NCI-H2196 (cell line): ENCODE measurements at regions not wholly inside any gene's neighbourhood (a gene's known extent, or its start where the extent isn't known, plus 50 kb on each side); places are given as distances from the start of the nearest gene placed in this dataset.
"Not testable (repeated sequence)": the region's sequence is repeated elsewhere in the genome, so short reads cannot be mapped to it uniquely, and the experiment has no call there.

ENCODE experiments used
- DNase-seq: peaks from one replicate; lab custom pipeline; 2025; ENCODE audit not compliant: unreplicated experiment; lab: John Stamatoyannopoulos, UW

DNA sequence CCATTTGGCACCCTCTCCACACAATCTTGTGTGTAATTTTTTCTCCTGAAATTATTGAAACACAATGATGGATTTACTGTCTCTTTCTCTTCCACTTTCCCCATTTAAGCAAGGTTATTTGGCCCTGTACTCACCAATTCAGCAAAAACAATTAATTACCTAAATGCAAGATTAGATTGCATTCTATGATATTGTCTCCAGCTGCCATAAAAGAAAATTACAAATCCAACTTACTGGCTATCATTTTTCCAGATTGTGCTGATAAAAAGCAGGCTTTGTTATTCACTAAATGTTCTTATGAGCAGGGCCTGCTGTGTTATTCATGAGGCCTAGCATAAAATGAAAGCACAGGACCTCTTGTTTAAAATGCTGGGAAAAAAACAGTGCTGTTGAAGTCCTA lies 95.8 kb upstream of the IRAK1BP1 start:
- no peak for DNase-seq

DNA sequence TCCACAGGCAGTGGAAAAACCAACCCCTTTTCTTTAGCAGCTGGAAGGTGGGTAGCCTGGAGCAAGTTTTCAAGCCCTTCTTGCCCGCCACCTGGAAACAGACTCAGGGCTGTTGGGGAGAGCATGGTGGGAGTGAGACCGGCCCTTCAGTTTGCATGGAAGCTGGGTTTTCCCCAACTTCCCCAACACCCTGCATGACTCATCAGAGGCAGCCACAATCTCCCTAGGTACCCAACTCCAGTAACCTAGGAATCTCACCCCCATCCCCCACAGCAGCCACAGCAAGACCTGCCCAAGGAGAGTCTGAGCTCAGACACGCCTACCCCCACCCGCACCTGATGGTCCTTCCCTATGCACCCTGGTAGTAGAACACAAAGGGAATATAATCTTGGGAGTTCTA lies 86.3 kb upstream of the IRAK1BP1 start:
- DNase-seq, result no peak

DNA sequence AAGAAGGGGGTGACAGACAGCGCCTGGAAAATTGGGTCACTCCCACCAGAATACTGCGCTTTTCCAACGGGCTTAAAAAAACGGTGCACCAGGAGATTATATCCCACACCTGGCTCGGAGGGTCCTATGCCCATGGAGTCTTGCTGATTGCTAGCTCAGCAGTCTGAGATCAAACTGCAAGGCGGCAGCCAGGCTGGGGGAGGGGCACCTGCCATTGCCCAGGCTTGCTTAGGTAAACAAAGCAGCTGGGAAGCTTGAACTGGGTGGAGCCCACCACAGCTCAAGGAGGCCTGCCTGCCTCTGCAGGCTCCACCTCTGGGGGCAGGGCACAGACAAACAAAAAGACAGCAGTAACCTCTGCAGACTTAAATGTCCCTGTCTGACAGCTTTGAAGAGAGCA lies 84.0 kb upstream of the IRAK1BP1 start:
- not testable (repeated sequence) for DNase-seq

DNA sequence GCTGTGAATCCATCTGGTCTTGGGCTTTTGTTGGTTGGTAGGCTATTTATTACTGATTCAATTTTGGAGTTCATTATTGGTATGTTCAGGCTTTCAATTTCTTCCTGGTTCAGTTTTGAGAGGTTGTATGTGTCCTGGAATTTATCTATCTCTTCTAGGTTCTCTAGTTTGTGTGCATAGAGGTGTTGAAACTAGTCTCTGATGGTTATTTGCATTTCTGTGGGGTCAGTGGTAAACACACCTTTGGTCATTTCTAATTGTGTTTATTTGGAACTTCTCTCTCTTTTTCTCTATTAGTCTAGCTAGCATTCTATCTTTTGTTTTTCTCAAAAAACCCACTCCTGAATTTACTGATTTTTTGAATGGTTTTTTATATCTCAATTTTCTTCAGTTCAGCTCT lies 70.1 kb upstream of the IRAK1BP1 start:
- DNase-seq, result no peak

DNA sequence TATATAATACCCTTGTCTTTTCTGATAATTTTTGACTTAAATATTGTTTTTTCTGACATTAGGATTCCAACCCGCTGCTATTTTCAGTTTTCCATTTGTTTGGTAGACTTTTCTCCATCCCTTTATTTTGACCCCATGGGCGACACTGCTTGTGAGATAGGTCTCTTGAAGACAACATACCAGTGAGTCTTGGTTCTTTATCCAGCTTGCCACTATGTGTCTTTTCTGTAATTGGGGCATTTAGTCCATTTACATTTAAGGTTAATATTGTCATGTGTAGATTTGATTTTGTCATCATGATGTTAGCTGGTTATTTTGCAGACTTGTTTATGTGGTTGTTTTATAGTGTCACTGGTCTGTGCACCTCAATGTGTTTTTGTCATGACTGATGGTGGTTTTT lies 67.7 kb upstream of the IRAK1BP1 start:
- no peak for DNase-seq

DNA sequence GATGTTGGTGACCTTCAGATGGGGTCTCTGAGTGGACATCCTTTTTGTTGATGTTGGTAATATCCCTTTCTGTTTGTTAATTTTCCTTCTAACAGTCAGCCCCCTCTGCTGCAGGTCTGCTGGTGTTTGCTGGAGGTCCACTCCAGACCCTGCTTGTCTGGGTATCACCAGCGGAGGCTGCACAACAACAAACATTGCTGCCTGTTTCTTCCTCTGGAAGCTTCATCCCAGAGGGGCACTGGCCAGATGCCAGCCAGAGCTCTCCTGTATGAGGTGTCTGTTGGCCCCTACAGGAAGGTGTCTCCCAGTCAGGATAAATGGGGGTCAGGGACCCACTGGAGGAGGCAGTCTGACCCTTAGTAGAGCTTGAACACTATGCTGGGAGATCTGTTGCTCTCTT lies 60.6 kb upstream of the IRAK1BP1 start:
- not testable (repeated sequence) for DNase-seq

DNA sequence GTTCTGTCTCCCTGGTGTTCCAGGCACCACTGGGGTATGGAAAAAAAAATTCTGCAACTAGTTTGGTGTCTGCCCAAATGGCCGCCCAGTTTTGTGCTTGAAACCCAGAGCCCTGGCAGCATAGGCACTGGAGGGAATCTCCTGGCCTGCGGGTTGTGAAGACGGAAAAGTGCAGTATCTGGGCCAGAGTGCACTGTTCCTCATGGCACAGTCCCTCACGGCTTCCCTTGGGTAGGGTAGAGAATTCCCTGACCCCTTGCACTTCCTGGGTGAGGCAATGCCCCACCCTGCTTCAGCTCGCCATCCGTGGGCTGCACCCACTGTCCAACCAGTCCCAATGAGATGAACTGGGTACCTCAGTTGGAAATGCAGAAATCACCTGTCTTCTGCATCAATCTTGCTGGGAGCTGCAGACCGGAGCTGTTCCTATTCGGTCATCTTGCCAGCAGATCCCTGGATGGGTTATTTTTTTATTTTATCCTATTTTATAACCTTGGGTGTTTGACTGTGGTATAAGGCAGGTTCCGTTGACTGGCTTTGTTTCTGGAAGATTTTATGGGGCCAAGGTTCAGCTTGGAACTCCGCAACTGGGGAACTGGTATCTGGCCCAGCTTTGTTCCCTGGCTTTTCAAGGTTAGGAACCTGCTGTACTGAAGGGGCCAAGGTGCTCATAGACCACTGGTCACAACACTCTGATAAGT lies 59.5 kb upstream of the IRAK1BP1 start:
- not testable (repeated sequence) for DNase-seq

DNA sequence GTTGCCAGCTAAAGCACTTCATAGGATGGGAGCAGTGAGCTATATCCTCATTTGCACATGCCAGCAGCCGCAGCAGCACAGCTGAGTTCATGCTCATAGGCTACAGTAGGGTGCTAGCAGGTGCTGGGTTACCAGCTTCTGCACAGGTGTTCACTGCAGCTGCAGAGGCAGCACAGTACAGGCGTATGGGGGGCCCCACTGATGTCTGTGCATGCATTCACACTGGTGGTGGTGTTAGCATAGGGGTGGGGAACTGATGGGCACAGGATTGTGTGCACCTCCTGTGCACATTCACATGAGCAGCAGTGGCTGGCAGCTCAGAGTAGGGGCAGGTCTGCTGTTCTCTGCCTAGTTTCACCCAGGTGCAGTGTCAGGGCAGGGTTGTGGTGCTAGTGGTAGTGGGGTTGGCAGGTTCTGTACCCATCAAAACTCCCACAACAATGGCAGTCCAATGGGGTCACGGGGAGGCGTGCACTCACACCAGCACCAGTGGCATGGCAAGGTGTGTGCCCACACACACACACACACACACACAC lies 58.9 kb upstream of the IRAK1BP1 start:
- no peak for DNase-seq

DNA sequence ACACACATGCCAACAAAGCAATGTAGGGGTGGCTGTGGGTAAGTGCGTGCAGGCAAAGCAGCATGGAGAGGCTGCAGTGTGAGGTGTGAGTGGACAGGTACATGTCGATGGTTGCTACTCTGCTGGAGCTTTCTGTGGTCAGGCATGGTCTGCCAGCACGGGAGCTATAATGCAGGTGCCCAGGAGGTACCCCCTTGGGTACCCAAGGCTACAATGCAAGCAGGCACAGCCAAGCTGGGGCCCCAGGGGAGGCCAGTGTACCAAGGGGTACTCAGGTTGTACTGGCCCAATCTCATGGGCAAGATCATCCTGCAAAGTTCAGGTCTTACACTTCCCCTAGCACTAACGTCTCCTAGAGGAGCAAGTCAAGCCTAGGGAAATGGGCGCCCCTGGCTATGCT lies 58.4 kb upstream of the IRAK1BP1 start:
- DNase-seq, result no peak

DNA sequence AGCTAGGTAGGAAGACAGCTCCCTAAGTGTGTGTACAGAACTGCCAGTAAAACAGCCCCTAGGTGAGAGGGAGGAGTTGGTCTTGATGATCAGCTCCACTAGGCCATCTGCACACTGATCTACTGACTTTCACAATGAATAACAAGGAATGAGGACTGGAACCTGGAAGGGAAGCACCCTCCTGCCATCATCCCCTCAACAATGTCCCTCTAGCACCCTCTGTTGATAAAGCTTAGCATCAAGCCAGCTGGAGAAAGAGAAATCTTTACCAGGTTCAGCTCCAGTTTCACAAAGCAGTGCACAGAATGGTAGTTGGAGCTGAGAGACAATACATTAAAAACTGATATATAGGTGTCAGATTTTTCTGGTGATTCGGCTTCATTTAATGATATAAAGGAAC lies 57.2 kb upstream of the IRAK1BP1 start:
- DNase-seq, result peak; percentile 11

DNA sequence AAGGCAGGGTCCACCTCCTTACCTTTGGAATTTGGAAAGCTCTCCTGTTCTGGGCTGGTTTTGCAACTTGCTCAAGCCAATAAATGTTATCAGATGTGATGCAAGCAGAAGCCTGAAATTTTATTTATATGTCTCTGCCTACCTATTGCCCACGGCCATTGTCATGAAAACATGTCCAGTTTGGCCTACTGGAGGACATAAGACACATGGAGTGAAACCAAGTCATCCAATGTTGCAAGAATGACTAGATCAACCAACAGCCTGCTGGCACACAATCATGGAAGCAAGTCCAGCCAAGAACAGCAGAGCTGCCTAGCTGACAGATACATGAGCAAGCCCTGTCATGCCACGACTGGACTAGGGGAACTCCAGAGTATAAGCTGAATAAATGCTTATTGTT lies 56.7 kb upstream of the IRAK1BP1 start:
- DNase-seq, result no peak
